GM12891 (cell line): ENCODE measurements at regions not wholly inside any gene's neighbourhood (a gene's known extent, or its start where the extent isn't known, plus 50 kb on each side); places are given as distances from the start of the nearest gene placed in this dataset.

Experiments
- PAX5 ChIP-seq: IDR thresholded peaks from 2 replicates; pipeline ENCODE4 v1.6.1; 2011; ENCODE audit warnings: low read length, moderate library complexity, mild to moderate bottlenecking; ENCODE audit not compliant: insufficient read depth, severe bottlenecking
- POLR2A ChIP-seq: IDR thresholded peaks from 2 replicates; pipeline ENCODE4 v1.6.1; 2011; ENCODE audit warnings: low read depth, low read length, control low read depth
- POLR2AphosphoS5 ChIP-seq: IDR thresholded peaks from 2 replicates; pipeline ENCODE4 v1.6.1; 2011; ENCODE audit warnings: low read depth, low read length, control low read depth
- POU2F2 ChIP-seq: IDR thresholded peaks from 2 replicates; pipeline ENCODE4 v1.6.1; 2011; ENCODE audit warnings: low read depth, mild to moderate bottlenecking, control low read depth, low read length, moderate library complexity
- SPI1 ChIP-seq: IDR thresholded peaks from 2 replicates; pipeline ENCODE4 v1.6.1; 2011; ENCODE audit warnings: low read depth, low read length, control low read depth
- TAF1 ChIP-seq: IDR thresholded peaks from 2 replicates; pipeline ENCODE4 v1.6.1; 2011; ENCODE audit warnings: low read depth, low read length, control low read depth

- no peak for TF ChIP-seq POU2F2
- TF ChIP-seq TAF1, result no peak
- TF ChIP-seq SPI1, result no peak
- no peak for TF ChIP-seq POLR2A
- no peak for TF ChIP-seq POLR2AphosphoS5
- no peak for TF ChIP-seq PAX5
These were observed 171.9 kb downstream of the MAGEB5 start for GRCh38 chrX:26387906-26388305.
